Neural cell (in vitro differentiated cells): ENCODE measurements at regions not wholly inside any gene's neighbourhood (a gene's known extent, or its start where the extent isn't known, plus 50 kb on each side); places are given as distances from the start of the nearest gene placed in this dataset.
A peak's percentile ranks its signal among the peaks of the same experiment; 100 is the strongest.

ENCODE experiments used
- H2AFZ ChIP-seq: fragments of 200-600, 300-800 bp; sonication (generic), shearing (Covaris generic); 2 replicates; pipeline ENCODE4 v1.6.0; 2014; ENCODE audit warnings: low read depth, mild to moderate bottlenecking, antibody characterized with exemption, low read length, moderate library complexity
- H3F3A ChIP-seq: fragments of 200-600 bp; shearing (Covaris generic); 2 replicates; pipeline ENCODE4 v1.6.1; 2016; ENCODE audit warnings: mild to moderate bottlenecking, moderate library complexity, mixed read lengths, antibody characterized with exemption, low read length; ENCODE audit not compliant: insufficient read depth, poor library complexity, severe bottlenecking
- H3K27ac ChIP-seq: fragments of 200-600, 300-800 bp; sonication (generic), shearing (Covaris generic); 2 replicates; pipeline ENCODE4 v1.5.1; 2014; ENCODE audit warnings: mild to moderate bottlenecking, low read length, moderate library complexity
- H3K27me3 ChIP-seq: fragments of 300-800, 200-600 bp; sonication (generic), shearing (Covaris generic); 2 replicates; pipeline ENCODE4 v1.6.0; 2014; ENCODE audit warnings: mild to moderate bottlenecking, low read depth, low read length, moderate library complexity; ENCODE audit not compliant: insufficient read depth
- H3K36me3 ChIP-seq: fragments of 300-800, 200-600 bp; sonication (generic), shearing (Covaris generic); 2 replicates; pipeline ENCODE4 v1.5.1; 2014; ENCODE audit warnings: mild to moderate bottlenecking, antibody characterized with exemption, low read length, moderate library complexity; ENCODE audit not compliant: insufficient read depth
- H3K4me2 ChIP-seq: fragments of 300-800, 200-600 bp; sonication (generic), shearing (Covaris generic); 2 replicates; pipeline ENCODE4 v1.6.0; 2014; ENCODE audit warnings: mild to moderate bottlenecking, low read length
- H3K4me3 ChIP-seq: fragments of 300-800, 200-600 bp; sonication (generic), shearing (Covaris generic); 2 replicates; pipeline ENCODE4 v1.5.1; 2014; ENCODE audit warnings: mild to moderate bottlenecking, low read length, moderate library complexity
- H3K79me2 ChIP-seq: fragments of 200-600 bp; shearing (Covaris generic); replicated peaks from 2 replicates; pipeline ENCODE4 v1.6.0; 2014; ENCODE audit warnings: mild to moderate bottlenecking, low read length, moderate library complexity; ENCODE audit not compliant: insufficient read depth
- H3K9ac ChIP-seq: fragments of 300-800, 200-600 bp; sonication (generic), shearing (Covaris generic); 2 replicates; pipeline ENCODE4 v1.6.1; 2016; ENCODE audit warnings: mild to moderate bottlenecking, low read length, mixed read lengths
- H3K9me2 ChIP-seq: fragments of 200-600 bp; shearing (Covaris generic); 2 replicates; pipeline ENCODE4 v1.6.1; 2016; ENCODE audit warnings: mild to moderate bottlenecking, low read length, mixed read lengths; ENCODE audit not compliant: insufficient read depth
- H3K9me3 ChIP-seq: fragments of 200-600, 300-800 bp; sonication (generic), shearing (Covaris generic); 2 replicates; pipeline ENCODE4 v1.6.1; 2016; ENCODE audit warnings: mild to moderate bottlenecking, mixed run types, low read length, moderate library complexity, mixed read lengths
- H4K20me1 ChIP-seq: fragments of 200-600 bp; shearing (Covaris generic); 2 replicates; pipeline ENCODE4 v1.6.1; 2016; ENCODE audit warnings: mild to moderate bottlenecking, mixed run types; ENCODE audit not compliant: insufficient read depth
- CTCF ChIP-seq: fragments of 450-650 bp; IDR thresholded peaks from 2 replicates; pipeline ENCODE4 v1.5.1; 2014; ENCODE audit warnings: antibody characterized with exemption, mild to moderate bottlenecking, moderate library complexity; ENCODE audit not compliant: poor library complexity, severe bottlenecking
- EP300 ChIP-seq: fragments of 450-650 bp; conservative IDR thresholded peaks from 2 replicates; pipeline ENCODE4 v1.6.1; 2014; ENCODE audit warnings: antibody characterized with exemption, mild to moderate bottlenecking, moderate library complexity; ENCODE audit not compliant: poor library complexity, severe bottlenecking
- MXI1 ChIP-seq: fragments of 450-650 bp; conservative IDR thresholded peaks from 2 replicates; pipeline ENCODE4 v1.6.1; 2014; ENCODE audit warnings: antibody characterized with exemption, mild to moderate bottlenecking; ENCODE audit not compliant: poor library complexity, severe bottlenecking
- POLR2AphosphoS5 ChIP-seq: IDR thresholded peaks from 2 replicates; pipeline ENCODE4 v1.6.1; 2012
- RAD21 ChIP-seq: fragments of 450-650 bp; conservative IDR thresholded peaks from 2 replicates; pipeline ENCODE4 v1.6.1; 2014; ENCODE audit warnings: antibody characterized with exemption, mild to moderate bottlenecking, moderate library complexity
- REST ChIP-seq: IDR thresholded peaks from 2 replicates; pipeline ENCODE4 v1.6.1; 2012; ENCODE audit warnings: borderline replicate concordance
- SMC3 ChIP-seq: fragments of 450-650 bp; conservative IDR thresholded peaks from 2 replicates; pipeline ENCODE4 v1.6.1; 2014; ENCODE audit warnings: antibody characterized with exemption, mild to moderate bottlenecking, moderate library complexity; ENCODE audit not compliant: poor library complexity
- TAF1 ChIP-seq: IDR thresholded peaks from 2 replicates; pipeline ENCODE4 v1.6.1; 2012; ENCODE audit warnings: low read depth

GRCh38 chr3:61311044-61311443, 59.8 kb upstream of the FHIT start:
- Histone ChIP-seq H2AFZ (no peak overlapping the region), H4K20me1 (no peaks in the 10 kb centered on the region), H3K4me3 (no peak overlapping the region), H3K9me2 (no peaks in the 10 kb centered on the region), H3K79me2 (no peaks in the 10 kb centered on the region), H3K36me3 (no peaks in the 10 kb centered on the region), H3K27me3 (no peaks in the 10 kb centered on the region), H3K4me2 (peak overlapping the region; percentile 5), H3K9me3 (no peaks in the 10 kb centered on the region), H3K27ac (peak overlapping the region; percentile 4), H3K9ac (no peak overlapping the region), H3F3A (no peaks in the 10 kb centered on the region)
- TF ChIP-seq EP300 = peak; percentile 76
- no peak for TF ChIP-seq SMC3

GRCh38 chr3:61315871-61316270, 64.6 kb upstream of the FHIT start:
- Histone ChIP-seq H3K4me3 (no peak overlapping the region), H4K20me1 (no peaks in the 10 kb centered on the region), H3K9me2 (no peaks in the 10 kb centered on the region), H3K27me3 (no peaks in the 10 kb centered on the region), H3K4me2 (no peak overlapping the region), H3F3A (no peaks in the 10 kb centered on the region), H3K9me3 (no peaks in the 10 kb centered on the region), H3K36me3 (no peaks in the 10 kb centered on the region), H3K79me2 (no peaks in the 10 kb centered on the region), H3K27ac (no peak overlapping the region), H3K9ac (no peak overlapping the region), H2AFZ (no peak overlapping the region)
- TF ChIP-seq REST (no peak), POLR2AphosphoS5 (no peak)

- no peak overlapping the region for H3K27ac ChIP-seq
Observed at GRCh38 chr3:61323094-61323493, 71.8 kb upstream of the FHIT start.

More at GRCh38 chr3:61323094-61323493, 71.8 kb upstream of the FHIT start:
- Histone ChIP-seq H3K27me3 (no peaks in the 10 kb centered on the region), H3K9ac (no peak overlapping the region), H2AFZ (no peak overlapping the region), H3K79me2 (no peaks in the 10 kb centered on the region), H3F3A (no peaks in the 10 kb centered on the region), H3K36me3 (no peaks in the 10 kb centered on the region), H3K4me2 (no peak overlapping the region), H3K9me2 (no peaks in the 10 kb centered on the region), H3K4me3 (no peak overlapping the region), H4K20me1 (no peaks in the 10 kb centered on the region), H3K9me3 (no peaks in the 10 kb centered on the region)
- TF ChIP-seq SMC3 (no peak), TAF1 (no peak), REST (no peak), CTCF (no peak), EP300 (no peak), RAD21 (no peak), MXI1 (no peak)
